T-helper 2 cell (primary cell): ENCODE measurements at regions not wholly inside any gene's neighbourhood (a gene's known extent, or its start where the extent isn't known, plus 50 kb on each side); places are given as distances from the start of the nearest gene placed in this dataset.
"Not testable (repeated sequence)": the region's sequence is repeated elsewhere in the genome, so short reads cannot be mapped to it uniquely, and the experiment has no call there.

Experiments used
- DNase-seq, 5 experiments: peaks; one replicate each; pipeline versions ENCODE4 v3.0.0 to v3.0.0-alpha.2; 2012 to 2022

DNA sequence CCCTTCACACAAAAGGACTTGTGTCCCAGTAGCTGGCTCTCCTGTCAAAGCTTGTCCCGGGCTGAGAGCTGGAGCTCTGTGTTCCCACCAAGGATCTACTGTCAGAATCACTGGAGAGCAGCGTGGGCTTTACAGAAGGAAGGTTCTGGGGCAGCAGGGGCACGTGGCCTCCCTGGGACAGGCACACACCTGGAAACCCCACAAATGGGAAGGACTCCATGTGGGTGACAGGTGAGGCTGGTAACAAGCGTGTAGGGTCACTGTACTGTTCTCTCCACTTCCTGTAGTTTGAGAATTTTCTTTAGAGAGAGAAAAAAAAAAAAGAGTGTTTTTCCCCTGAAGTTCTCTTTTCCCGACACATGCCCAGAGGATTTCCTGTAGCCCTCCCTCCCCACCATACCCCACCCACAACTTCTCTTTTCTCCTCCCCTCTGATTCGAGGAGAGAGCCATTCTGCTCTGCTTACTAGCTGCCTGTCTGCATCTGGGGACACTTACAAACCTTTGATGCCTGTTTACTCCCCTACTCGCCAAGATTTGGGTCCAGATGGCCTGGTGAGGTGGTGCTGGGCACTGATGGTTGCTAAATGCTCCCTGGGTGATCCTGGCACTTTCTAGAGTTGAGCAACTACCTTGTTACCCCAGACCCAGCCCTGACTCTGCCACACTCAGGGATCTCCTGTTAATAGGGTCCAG is 84.1 kb upstream of the SIRPA start:
- no peak for DNase-seq

DNA sequence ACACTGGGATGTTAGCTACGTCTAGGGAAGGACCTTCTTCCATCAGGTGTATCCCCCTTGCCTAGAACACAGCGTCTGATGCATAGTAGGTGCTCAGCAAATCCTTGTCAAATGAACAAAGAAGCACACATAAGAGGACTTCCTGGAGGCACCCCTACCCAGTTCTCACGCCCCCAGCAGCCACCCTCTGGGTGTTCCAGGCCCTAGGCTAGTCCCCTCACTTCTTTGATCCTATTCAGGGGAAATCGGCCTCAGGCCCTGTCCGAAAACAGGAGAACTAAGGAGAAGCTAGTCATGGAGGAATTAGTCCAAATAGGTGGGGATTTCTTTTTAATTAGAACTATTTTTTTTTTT is 84.7 kb upstream of the SIRPA start:
- no peak for DNase-seq

DNA sequence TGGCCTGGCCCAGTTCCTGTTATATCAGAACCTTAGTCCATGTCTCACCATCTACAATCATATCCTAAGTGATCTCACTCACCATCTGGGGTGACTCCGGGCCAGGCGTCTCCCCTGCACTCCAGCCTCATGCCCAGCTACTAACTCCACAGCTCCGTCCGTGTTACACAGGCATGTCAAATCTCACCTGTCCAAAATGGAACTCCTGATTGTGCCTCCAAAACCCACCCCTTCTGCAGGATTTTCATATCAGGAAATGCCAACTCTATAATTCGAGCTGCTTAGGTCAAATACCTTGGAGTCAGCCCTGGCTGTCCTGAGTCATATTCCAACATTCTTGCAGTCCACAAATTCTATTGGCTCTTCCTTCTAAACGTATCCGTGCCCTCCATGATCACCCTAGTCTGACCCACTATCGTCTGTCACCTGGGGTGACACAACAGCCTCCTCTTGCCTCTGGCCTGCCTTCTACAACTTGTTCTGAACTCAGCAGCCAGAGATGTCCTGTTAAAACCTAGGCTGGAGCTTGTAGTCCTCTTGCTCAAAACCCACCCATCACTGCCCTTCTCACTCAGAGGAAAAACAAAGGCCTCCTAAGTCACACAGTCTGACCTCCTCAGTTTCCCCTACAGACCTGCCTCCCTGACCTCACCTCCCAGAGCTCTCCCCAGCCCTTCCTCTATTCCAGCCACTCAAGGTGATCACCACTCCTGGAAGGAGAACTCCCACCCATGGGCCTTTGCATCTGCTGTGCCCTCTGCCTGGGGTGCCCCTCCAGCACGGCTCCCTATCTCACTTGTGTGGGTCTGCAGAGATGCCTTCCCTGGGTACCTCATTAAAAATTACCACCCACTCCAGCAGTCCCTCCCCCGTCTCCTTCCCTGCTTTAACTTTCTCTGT is 85.3 kb upstream of the SIRPA start:
- DNase-seq, result no peak

DNA sequence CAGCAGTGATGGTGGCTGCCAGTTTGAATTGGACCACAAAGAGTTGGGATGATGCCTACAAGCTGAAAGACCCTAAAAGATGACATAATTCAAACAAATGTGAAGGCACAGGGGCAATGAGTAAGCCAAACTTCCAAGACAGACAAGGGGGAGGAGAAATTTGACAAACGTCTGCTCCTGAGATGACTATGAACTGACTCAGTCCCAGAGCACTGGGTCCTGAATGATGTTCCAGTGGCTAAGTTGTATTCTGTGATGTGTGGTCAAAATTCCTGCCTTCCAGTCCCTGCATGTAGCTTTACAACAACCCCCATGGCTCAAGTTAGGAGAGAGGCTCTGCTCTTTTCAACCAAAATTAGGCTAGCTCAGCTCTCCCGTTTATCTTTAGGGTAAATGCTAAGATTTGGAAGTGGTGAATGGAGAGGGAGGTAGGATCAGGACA is 86.1 kb upstream of the SIRPA start:
- DNase-seq, result no peak

DNA sequence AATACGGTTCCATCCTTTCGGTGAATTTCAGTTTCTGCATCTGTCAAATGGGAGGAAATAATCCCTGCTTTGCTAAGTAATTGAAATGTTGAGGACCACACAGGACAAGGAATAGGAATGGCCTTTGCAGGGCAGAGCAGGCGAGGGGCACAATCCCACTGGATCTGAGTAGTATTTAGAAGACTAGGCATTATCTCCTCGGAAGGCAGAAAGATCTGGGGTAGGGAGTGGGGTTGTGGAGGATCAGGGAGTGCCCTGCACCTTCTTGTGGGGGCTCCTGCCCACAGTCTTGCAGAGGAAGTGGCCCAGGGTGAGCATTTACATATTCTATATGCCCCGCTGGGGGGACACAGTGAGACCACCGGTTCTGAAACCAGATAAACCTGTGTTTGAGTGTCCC is 87.1 kb upstream of the SIRPA start:
- no peak for DNase-seq

DNA sequence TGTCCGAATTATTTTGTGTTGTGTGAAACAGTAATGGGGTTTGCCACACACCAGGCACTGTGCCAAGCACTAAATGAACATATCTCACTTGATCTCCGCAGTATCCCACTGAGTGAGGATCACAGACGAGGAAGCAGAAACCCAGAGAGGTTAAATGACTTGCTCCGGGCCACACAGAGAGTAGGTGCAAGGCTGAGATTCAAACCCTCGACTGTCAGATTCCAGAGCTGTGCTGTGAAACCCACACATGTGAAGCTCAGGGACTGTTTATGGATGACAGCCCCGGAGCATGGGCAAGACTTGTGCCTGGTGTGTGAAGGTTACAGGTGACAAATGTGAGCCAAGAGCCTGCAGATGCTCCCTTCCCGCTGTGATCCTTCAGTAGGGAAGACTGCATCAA is 87.8 kb upstream of the SIRPA start:
- no peak for DNase-seq

DNA sequence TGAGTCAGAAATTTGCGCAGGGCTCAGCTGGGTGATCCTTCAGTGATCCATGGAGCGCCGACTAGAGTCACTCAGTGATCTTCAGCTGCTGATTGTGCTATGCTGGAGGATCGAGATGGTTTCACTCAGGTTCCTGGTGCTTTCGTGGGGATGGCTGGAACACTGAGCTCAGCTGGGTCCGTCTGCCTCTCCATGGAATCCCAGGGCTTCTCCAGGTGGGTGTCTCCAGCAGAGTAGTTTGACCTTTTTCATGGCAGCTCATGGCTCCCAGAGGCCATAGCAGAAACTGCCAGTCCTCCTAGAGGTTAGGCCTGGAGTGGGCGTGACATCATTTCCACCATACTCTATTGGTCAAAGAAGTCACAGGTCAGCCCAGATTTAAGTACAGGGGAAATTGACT is 88.8 kb upstream of the SIRPA start:
- no peak for DNase-seq

DNA sequence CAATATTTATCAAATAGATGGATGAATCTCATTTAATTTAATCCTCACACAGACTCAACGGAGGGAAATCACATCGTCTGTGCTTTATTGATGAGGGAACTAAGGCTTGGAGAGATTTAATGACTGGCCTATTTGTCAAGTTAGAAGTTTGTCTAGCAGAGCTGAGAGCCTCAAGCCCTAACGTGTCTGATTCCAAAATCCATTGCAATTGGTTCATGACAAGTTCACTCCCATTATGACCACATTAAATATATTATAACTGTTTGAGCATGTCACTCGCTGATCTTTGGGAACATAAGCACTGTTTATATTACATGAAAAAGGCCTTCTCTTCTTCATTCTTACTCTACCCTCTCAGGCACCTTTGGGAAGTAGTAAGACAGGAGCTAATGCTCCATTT is 89.4 kb upstream of the SIRPA start:
- no peak for DNase-seq

DNA sequence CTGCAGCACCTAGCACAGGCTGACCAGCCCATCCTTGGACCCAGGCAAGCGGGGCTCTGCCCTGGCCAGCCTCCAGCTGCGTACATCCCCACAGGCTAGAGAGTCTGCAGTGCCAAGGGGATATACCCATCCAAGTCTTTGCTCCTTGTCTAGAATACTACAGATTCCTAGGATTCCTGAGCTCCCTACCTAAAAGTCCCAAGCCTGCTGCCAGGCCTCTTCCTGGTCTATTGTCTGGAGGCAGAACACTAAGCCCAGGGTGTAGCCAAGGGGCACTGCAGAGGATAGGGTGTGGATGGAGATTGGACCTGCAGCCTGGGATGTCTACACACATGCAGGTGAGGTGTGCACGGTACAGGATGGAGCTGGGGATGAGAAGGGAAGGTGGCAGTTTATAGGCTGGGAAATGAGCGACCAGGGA is 90.0 kb upstream of the SIRPA start:
- no peak for DNase-seq

DNA sequence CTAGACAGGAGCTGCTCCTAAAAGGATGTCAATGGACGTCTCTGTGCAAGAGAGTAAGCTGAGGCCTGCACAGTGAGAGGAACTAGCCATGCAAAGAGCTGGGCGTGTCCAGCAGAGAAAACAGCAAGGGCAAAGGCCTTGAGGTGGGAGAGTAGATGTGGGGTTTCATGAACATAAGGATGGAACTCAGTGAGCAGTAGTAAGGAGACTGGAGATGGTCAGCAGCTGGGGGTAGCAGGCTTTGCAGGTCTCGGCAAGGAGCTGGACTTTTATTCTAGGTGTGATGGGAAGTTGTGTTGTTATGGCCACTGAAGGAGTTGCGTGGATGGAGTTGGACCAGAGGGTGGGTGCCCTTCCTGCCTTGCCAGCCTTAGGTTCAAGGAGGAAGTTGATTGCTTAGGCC is 90.7 kb upstream of the SIRPA start:
- DNase-seq, result no peak

DNA sequence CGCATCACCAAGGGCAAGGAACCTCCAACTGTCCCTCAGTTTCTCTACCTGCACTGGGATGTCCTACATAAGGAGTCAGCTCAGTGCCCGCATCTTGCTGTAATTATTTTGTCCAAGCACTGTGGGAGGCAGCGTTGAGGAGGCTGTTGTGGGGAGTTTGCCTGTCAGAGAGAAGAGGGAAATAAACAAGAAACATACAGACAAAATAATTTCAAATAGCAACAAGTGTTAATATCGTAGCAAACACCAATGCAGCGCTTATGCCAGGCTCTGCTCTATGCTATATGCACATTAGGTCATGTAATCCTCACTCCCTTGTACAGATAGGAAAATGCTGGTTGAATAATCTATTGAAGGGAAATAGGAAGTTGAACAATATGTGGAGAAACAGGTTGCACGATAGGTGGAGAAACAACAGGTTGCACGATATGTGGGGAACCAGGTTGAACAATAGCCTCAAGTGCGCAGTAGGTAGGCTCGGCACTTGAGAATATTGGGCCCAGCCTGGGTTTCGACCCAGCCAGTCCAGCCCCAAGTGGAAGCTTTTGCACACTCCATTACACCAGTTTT is 91.2 kb upstream of the SIRPA start:
- DNase-seq, result no peak

DNA sequence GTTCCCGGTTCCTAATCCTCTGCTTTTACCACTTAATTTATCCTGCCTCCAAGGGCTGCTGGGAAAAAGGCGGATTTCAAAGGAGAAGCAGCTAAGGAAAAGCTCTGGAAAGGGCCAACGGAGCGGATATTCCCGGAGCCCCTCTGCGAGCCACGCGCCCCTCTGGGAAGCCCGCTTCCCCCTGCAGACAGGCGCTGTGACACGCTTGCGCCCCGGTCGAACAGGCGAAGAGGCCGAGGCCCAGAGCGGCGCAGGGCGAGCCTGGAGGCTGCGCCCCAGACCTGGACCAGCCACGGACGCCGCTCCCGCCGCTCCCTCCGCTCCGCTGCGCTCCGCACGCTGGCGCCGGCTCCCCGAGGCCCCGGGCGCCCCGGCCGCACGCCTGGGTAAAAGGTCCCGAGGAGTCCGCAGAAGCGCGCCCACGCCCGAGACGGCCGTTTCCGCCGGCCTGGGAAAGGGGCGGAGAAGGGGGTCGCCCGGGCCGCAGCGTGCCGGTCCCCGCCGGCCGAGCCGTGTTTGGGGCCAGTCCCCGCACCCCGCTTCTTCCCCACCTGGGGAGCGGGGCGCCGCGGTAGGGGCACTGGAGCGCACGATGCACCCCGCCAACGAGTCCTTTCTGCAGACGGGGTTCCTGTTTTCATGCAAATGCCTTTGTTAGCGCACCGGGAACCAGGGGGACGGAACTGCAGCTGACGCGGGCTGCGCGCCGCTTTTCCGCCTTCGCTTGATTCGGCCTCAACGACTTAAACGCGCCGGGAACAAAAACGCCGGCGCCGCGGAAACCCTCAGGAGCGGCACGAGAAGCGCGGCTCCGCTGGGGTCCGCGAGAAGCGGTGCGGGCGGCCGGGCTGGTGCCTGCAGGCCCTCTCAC is 91.9 kb upstream of the SIRPA start:
- peak in 1 of 5 experiments; percentile 42 for DNase-seq

DNA sequence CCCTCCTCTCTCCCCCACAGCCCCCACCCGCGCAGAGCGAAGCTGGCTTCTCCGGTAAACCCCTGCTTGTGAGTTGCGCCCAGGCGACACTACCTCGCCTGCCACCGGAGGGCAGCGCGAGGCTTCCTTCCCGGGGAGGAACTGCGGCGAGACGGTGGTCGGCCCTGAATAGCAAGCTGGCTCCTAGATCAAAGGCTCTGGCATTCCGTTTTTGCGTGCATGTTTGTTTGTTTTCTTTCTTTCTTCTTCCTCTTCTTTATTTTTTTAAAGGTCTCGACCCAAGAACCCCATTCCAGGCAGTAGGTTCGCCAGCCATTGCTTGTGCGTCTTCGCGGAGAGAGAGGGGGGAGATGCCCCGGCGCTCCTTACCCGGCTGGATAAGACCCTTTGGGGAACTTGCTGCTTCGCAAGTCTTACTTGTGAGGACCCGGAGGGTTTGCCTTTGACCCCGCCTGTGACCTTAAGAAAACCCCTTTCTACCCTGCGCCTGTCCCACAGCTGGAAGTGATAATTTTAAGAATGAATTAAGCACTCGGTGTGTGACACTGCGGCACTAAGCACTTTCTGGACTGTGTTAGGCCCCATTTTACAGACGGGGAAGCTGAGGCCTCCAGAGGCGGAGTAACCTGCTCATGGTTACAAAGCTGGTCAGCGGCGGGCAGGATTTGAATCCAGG is 92.7 kb upstream of the SIRPA start:
- peak in 1 of 5 experiments; percentile 37 for DNase-seq

DNA sequence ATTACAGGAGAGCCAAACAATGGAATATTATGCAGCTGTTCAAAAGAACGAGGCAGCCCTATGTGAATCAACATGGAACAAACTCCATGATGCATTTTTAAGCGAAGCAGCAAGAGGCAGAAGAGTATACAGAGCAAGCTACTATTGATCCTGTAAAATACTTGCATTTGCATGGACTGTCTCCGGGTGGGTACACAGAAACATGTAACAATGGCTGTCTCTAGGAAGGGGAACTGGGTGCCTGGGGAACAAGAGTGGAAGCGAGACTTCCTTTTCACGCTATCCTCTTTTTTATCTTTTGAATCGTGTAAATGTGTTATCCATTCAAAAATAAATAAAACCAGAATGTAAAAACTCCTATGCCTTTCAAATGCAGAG is 93.3 kb upstream of the SIRPA start:
- DNase-seq, result no peak

DNA sequence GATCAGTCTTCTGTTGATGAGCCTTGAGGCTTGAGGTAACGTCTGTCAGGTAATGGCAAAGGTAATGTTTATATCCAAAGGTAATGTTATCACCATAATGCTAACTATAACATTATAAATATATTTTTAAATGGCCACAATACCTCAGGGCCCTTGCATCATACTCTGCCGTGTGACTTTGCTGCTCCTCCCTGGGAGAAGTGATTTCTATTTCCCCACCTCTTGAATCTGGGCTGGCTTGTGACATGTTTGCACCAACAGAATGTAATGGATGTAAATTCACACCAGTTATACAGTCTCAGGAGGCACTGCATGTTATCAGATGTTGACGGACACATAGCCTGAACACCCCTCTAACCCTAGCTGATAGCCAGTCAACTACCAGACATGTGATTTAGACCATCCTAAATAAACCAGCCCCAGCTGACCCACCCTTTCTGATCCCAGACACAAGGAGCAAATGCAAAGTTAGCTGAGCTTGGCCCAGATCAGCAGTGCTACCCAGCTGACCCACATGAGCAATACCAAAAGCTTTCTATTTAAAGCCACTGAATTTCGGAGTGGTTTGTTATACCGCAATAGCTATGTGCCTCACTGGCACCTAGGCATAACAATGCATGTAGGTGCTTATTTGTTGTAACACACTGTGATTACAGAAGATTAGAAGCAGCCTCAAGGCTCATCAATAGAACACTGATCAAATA is 93.8 kb upstream of the SIRPA start:
- no peak for DNase-seq

DNA sequence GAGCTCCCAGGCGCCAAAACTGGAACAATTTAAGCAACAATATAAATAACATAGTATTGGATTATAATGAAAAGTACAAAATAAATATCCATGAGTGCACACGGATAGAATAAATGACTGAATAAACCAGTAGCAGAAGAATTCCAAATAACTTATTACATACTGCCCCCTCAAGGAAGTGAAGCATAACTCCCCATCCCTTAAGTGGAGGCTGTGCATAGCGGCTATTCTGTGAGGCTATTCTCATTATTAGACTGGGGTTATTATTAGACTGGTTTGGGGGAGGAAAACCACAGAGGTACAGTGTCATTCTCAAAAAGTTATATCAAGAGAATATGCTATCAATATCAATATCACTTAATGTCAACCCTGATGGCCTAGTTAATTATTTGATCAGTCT is 94.4 kb upstream of the SIRPA start:
- DNase-seq, result no peak

DNA sequence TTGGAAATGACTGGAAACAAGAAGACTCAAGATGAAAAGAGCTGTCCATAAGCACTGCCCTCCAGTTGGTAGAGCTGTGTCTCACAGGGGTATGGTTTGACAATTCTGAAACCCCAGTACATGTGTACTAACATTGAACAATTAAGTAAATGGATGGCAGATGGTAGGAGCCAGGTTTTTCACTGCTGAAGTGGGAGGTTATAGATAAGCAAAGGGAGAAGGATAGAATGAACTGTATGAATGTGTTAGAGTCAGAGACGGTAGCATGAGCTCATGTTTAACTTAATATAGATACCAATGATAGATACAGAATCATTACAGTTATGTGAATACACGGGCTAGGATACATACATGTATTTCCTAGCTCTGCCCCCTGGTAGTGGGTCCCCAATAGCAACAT is 95.0 kb upstream of the SIRPA start:
- DNase-seq, result no peak

DNA sequence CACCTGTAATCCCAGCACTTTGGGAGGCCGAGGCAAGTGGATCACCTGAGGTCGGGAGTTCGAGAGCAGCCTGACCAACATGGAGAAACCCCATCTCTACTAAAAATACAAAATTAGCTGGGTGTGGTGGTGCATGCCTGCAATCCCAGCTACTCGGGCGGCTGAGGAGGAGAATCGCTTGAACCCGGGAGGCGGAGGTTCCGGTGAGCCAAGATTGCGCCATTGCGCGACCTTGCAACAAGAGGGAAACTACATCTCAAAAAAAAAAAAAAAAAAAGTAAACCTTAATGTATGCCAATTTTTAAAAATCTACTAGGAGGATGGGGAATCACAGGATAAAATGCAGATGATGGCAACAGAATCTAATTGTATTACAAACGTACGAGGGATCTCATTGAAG is 95.5 kb upstream of the SIRPA start:
- DNase-seq, result not testable (repeated sequence)

DNA sequence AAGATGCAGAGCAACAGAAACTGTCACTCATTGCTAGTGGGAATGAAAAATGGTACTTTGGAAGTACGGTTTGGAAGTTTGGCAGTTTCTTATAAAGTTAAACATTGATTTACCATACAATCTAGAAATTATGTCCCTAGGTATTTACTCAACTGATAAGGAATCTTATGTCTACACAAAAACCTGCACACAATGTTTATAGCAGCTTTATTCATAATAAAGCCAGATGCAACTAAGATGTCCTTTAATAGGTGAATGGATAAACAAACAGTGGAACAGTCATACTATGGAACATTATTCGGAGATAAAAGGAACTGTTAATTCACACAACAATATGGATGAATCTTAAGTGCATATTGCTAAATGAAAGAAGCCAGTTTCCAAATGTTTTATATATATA is 96.2 kb upstream of the SIRPA start:
- DNase-seq, result no peak

DNA sequence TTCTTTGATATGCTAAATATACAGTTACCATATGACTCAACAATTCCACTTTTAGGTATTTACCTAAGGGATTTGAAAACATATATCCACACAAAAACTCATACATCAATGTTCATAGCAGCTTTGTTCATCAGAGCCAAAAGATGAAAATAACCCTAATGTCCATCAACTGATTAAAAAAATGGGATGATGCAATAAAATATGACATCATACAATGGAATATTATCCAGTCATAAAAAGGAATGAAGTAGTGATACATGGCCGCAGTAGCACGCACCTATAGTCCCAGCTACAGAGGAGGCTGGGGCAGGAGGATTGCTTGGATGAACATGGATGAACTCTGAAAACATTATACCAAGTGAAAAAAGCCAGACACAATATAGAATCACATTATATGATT is 101.4 kb upstream of the SIRPA start:
- no peak for DNase-seq

DNA sequence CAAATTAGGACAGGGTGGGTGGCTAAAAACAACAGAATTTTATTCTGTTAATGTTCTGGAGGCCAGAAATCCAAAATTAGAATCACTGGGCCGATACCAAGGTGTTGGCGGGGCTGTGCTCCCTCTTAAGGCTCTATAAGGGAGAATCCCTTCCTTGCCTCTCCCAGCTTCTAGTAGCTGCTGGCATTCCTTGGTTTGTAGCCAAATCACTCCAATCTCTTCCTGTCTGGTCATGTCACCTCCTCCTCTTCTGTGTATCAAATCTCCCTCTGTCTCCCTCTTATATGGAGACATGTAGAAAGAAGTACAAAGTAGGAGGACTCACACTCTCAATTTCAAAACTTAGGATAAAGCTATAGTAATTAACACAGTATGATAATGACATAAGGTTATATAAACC is 102.9 kb upstream of the SIRPA start:
- DNase-seq, result no peak

DNA sequence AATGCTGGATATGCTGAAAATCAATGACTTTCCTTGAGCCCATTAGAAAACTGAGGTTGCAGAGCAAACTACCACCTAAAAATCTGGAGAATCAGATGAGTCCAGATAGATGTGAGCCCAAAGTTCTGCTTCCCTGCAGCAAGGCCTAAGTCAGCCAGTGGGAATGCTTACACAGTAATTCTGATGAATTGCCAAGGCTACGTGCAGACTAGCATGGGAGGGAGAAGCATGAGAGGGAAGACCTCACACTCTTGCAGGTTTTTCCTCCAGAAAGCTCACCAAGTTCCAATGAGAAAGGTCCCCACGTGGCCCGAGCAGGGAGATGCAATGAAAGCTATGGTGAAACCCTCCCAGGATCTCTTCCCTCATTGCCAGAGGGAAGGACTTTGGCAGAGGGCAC is 104.8 kb upstream of the SIRPA start:
- no peak for DNase-seq
